Vagina (tissue), 2 donors: ENCODE measurements at regions not wholly inside any gene's neighbourhood (a gene's known extent, or its start where the extent isn't known, plus 50 kb on each side); places are given as distances from the start of the nearest gene placed in this dataset.

Experiments used
- DNase-seq, 2 donors: peaks; one replicate each; pipeline ENCODE4 v3.0.0-alpha.2; 2017; ENCODE audit errors: extremely low spot score in 2 of 2
- H3K27ac ChIP-seq: fragments of 200-600 bp; sonication (generic); one replicate; pipeline ENCODE4 v1.5.1; 2019
- H3K27me3 ChIP-seq: fragments of 200-600 bp; sonication (generic); one replicate; pipeline ENCODE4 v1.5.1; 2019
- H3K36me3 ChIP-seq, 2 donors: fragments of 200-600 bp; sonication (generic); one replicate each; pipeline ENCODE4 v1.5.1; 2017 to 2019
- H3K4me1 ChIP-seq: fragments of 200-600 bp; sonication (generic); one replicate; pipeline ENCODE4 v1.5.1; 2019
- H3K4me3 ChIP-seq, 2 donors: fragments of 200-600 bp; sonication (generic); 1 replicate in 1 of 2; 2 replicates in 1 of 2; pipeline ENCODE4 v1.5.1; 2016 to 2019
- H3K9me3 ChIP-seq: fragments of 200-600 bp; sonication (generic); one replicate; pipeline ENCODE4 v1.5.1; 2019
- CTCF ChIP-seq, 3 experiments: fragments of 450-650 bp in 2 of 3; fragments of 200-600 bp in 1 of 3; sonication (generic) in 1 of 3; IDR thresholded peaks; one replicate each; pipeline ENCODE4 v1.5.1; 2017 to 2019; ENCODE audit warnings: antibody characterized with exemption in 3 of 3, mild to moderate bottlenecking in 2 of 3, moderate library complexity in 2 of 3
- POLR2A ChIP-seq, 2 donors: fragments of 450-650 bp; IDR thresholded peaks; one replicate each; pipeline ENCODE4 v1.6.1; 2017; ENCODE audit warnings: antibody characterized with exemption in 2 of 2, mild to moderate bottlenecking in 2 of 2, moderate library complexity in 2 of 2
- POLR2AphosphoS5 ChIP-seq, 2 donors: sonication (generic); formaldehyde crosslinking; IDR thresholded peaks; one replicate each; pipeline ENCODE4 v1.9.0; 2017; ENCODE audit warnings: antibody characterized with exemption in 2 of 2, mild to moderate bottlenecking in 2 of 2, low read depth in 1 of 2; ENCODE audit not compliant: insufficient read depth in 1 of 2
- intact Hi-C: fragments of 100-400 bp; cut with DNase I; formaldehyde crosslinking; loops from one replicate; pipeline ENCODE4 v1.15.1; 2023

DNA sequence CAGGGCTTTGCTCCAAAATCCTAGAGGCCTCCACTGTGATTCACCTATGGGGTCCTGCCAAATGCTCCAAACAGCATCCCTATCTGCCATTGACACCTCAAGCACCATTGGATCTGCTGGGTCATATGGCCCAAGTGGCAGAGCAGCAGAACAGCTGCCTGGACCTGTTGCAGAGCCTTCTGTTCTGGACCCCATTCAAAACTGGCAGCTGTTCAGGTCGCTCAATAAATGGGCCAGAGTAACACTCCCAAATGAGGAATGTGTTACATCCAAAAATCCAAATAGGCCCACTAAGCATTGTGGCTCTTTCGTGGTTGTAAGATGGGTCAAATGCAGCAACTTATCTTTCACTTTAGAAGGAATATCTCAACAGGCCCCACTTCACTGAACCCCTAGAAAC, 783.6 kb downstream of the DCDC2C start:
- intact Hi-C loops: no loop called here
- Histone ChIP-seq H3K4me3 (no peak overlapping the region), H3K4me1 (no peaks in the 10 kb centered on the region), H3K9me3 (no peaks in the 10 kb centered on the region), H3K36me3 (no peaks in the 10 kb centered on the region), H3K27me3 (no peaks in the 10 kb centered on the region), H3K27ac (no peak overlapping the region)
- TF ChIP-seq POLR2AphosphoS5 (IDR thresholded peaks at IDR 0.05; ENCODE audit: insufficient read depth in 1 of 2, low read depth in 1 of 2) (no peak), POLR2A (IDR thresholded peaks at IDR 0.05) (no peak), CTCF (IDR thresholded peaks at IDR 0.05) (no peak)
- DNase-seq: no peak

GRCh38 chr2:4499316-4500030, 796.1 kb downstream of the DCDC2C start:
- Histone ChIP-seq H3K27me3 (no peaks in the 10 kb centered on the region), H3K4me1 (no peaks in the 10 kb centered on the region), H3K9me3 (no peaks in the 10 kb centered on the region), H3K4me3 (no peak overlapping the region), H3K27ac (no peak overlapping the region), H3K36me3 (no peaks in the 10 kb centered on the region)
- no peak for TF ChIP-seq POLR2AphosphoS5 (IDR thresholded peaks at IDR 0.05; ENCODE audit: insufficient read depth in 1 of 2, low read depth in 1 of 2)
- TF ChIP-seq POLR2A (IDR thresholded peaks at IDR 0.05): no peak
- TF ChIP-seq CTCF (IDR thresholded peaks at IDR 0.05): no peak
- no peak for DNase-seq
- intact Hi-C loops: no loop called here

GRCh38 chr2:4501525-4501924, 798.1 kb downstream of the DCDC2C start:
- no peak overlapping the region for H3K4me3 ChIP-seq
- no peaks in the 10 kb centered on the region for H3K4me1 ChIP-seq
- no peak for TF ChIP-seq CTCF (IDR thresholded peaks at IDR 0.05)
- no peak for TF ChIP-seq POLR2AphosphoS5 (IDR thresholded peaks at IDR 0.05; ENCODE audit: insufficient read depth in 1 of 2, low read depth in 1 of 2)
- no peak for TF ChIP-seq POLR2A (IDR thresholded peaks at IDR 0.05)
- no peak overlapping the region for H3K27ac ChIP-seq
- no peaks in the 10 kb centered on the region for H3K9me3 ChIP-seq
- H3K36me3 ChIP-seq: no peaks in the 10 kb centered on the region
- DNase-seq: no peak
- intact Hi-C loops: no loop called here
- no peaks in the 10 kb centered on the region for H3K27me3 ChIP-seq

GRCh38 chr2:4502230-4502843, 799.0 kb downstream of the DCDC2C start:
- Histone ChIP-seq H3K4me1 (no peaks in the 10 kb centered on the region), H3K36me3 (no peaks in the 10 kb centered on the region), H3K9me3 (no peaks in the 10 kb centered on the region), H3K27ac (no peak overlapping the region), H3K27me3 (no peaks in the 10 kb centered on the region), H3K4me3 (no peak overlapping the region)
- TF ChIP-seq POLR2A (IDR thresholded peaks at IDR 0.05): no peak
- TF ChIP-seq CTCF (IDR thresholded peaks at IDR 0.05): no peak
- no peak for TF ChIP-seq POLR2AphosphoS5 (IDR thresholded peaks at IDR 0.05; ENCODE audit: insufficient read depth in 1 of 2, low read depth in 1 of 2)
- intact Hi-C loops: no loop called here
- DNase-seq: no peak

GRCh38 chr2:4507661-4508060, 804.3 kb downstream of the DCDC2C start:
- H3K27ac ChIP-seq: no peak overlapping the region
- no peaks in the 10 kb centered on the region for H3K36me3 ChIP-seq
- no peaks in the 10 kb centered on the region for H3K27me3 ChIP-seq
- no peaks in the 10 kb centered on the region for H3K9me3 ChIP-seq
- no peak overlapping the region for H3K4me3 ChIP-seq
- no peak for DNase-seq
- intact Hi-C loops: no loop called here
- no peak for TF ChIP-seq POLR2A (IDR thresholded peaks at IDR 0.05)
- no peak for TF ChIP-seq POLR2AphosphoS5 (IDR thresholded peaks at IDR 0.05; ENCODE audit: insufficient read depth in 1 of 2, low read depth in 1 of 2)
- TF ChIP-seq CTCF (IDR thresholded peaks at IDR 0.05): no peak
- H3K4me1 ChIP-seq: no peaks in the 10 kb centered on the region
